GM20000 (cell line): ENCODE measurements at regions not wholly inside any gene's neighbourhood (a gene's known extent, or its start where the extent isn't known, plus 50 kb on each side); places are given as distances from the start of the nearest gene placed in this dataset.

Experiments
- DNase-seq: peaks from one replicate; pipeline ENCODE4 v3.0.0; 2012; ENCODE audit warnings: low spot score
- CTCF ChIP-seq: IDR thresholded peaks from 2 replicates; pipeline ENCODE4 v1.5.1; 2012; ENCODE audit warnings: mild to moderate bottlenecking, control low read depth; ENCODE audit errors: extremely low read depth, missing control alignments

GRCh38 chr3:34363881-34364280 is 565.5 kb downstream of the PDCD6IP start:
- TF ChIP-seq CTCF = no peak
- no peak for DNase-seq

DNA sequence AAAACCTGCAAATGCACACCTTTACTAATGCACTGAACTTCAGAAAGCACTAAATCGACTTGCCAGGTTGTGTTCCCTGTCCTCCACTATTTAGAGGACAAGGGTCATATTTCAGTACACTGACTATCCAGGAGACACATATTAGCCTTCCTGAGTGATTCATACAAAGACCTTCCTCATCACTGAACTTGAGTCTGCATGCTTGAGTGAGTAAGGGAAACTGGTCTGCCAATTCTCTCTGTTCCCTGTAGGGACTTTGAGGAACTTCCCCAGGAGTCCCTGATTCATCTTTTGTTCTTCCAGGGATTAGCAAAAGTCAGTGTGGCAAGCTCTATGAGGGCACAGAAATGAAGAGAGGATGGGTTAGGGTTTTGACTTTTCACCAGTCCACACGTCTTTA is 565.9 kb downstream of the PDCD6IP start:
- no peak for DNase-seq
- TF ChIP-seq CTCF = no peak

- DNase-seq = no peak
- TF ChIP-seq CTCF = no peak
Measured at GRCh38 chr3:34365231-34365630, 566.8 kb downstream of the PDCD6IP start.

DNA sequence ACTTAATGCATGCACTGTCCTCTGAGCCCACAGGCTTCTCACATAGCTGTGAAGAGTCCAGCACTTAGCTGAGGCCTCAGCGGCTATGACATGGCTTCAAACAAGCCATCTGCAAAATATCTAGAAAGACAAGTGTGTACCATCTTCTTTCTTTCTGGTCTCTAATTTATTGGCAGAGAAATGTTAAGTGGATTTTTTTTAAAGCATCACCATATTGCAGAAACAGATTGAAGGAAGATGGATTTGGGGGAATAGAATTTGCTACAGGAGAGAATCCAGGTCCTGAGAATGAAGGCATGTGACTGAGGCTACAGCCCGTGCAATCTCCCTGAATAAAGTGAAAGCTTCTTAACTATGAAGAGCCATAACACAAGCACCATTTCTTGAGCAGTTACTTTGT is 567.3 kb downstream of the PDCD6IP start:
- DNase-seq = no peak
- TF ChIP-seq CTCF = no peak

GRCh38 chr3:34367521-34367920 is 569.1 kb downstream of the PDCD6IP start:
- no peak for DNase-seq
- no peak for TF ChIP-seq CTCF

- no peak for DNase-seq
- no peak for TF ChIP-seq CTCF
Measured at GRCh38 chr3:34374521-34374920, 576.1 kb downstream of the PDCD6IP start.

DNA sequence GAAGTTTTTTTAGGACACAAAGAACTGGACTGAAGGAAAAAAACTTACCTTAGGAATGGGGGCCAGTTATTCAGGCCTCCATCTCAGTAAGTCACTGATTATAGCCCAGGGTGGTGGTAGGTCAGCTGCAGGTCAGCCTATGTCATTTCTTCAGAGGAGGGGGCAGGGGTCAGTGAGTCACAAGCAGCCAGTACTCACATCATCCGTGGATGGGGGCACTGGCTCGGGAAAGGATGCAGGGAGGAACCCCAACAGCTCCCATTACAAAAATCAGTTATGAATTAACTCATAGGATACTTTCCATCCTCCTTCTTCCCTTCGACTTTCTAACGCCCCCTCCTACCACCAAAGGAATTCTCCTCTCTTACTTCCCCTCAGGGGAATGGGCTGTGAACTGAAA is 578.3 kb downstream of the PDCD6IP start:
- DNase-seq = no peak
- no peak for TF ChIP-seq CTCF
